ENCODE measurements at regions not wholly inside any gene's neighbourhood (a gene's known extent, or its start where the extent isn't known, plus 50 kb on each side); places are given as distances from the start of the nearest gene placed in this dataset.
"Not testable (repeated sequence)": the region's sequence is repeated elsewhere in the genome, so short reads cannot be mapped to it uniquely, and the experiment has no call there.

DNA sequence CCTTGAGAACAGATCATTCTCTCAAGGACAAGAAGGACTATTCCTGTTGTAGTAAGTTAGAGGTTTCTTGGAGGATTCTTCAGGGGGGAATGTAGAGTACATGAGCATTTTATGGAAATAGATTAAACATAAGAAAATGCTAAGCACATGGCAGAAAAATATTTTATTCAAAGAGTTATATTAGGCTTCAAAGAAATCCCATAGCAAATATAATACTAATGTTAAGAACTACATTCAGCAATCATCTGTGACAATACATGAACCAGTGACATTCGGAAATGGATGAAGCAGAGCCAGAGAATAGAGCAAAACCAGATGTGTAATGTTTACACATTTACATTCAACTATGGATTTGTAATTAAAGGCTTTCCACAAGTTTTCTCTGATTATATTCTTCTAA is 288.6 kb downstream of the NAF1 start:
- Histone ChIP-seq H3K4me1 (ENCODE audit: control insufficient read depth, insufficient read depth, low read length) (no peaks in the 10 kb centered on the region), H3K9me3 (ENCODE audit: control insufficient read depth, low read length) (peaks cover 8% of the 10 kb centered on the region), H3K36me3 (ENCODE audit: control insufficient read depth, insufficient read depth, low read length, severe bottlenecking) (no peaks in the 10 kb centered on the region), H3K4me3 (ENCODE audit: low read length) (no peak overlapping the region), H3K9ac (ENCODE audit: low read length) (no peak overlapping the region), H3K27me3 (replicated peaks; ENCODE audit: control insufficient read depth, insufficient read depth, low read length) (no peaks in the 10 kb centered on the region)
- no peak for DNase-seq (ENCODE audit: low read depth)

DNA sequence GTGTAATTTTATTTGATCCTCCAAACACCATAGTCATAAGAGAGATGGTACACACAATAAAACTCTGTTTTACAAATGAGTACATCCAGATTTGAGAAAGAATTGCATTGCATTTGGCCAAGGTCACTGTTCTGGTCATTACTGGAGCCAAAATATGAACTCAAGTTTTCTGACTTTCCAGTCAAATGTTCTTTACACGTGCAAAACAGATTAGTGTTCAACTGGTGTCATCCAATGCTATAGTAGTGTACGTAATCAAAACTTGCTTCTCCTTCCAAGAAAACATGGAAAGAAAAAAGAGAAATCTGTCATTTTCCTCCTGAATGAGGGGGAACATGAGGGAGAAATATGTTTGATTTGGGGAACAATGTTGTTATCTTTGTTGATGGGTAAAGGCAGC is 291.9 kb downstream of the NAF1 start:
- no peaks in the 10 kb centered on the region for H3K36me3 ChIP-seq (ENCODE audit: control insufficient read depth, insufficient read depth, low read length, severe bottlenecking)
- H3K27me3 ChIP-seq (replicated peaks; ENCODE audit: control insufficient read depth, insufficient read depth, low read length): no peaks in the 10 kb centered on the region

DNA sequence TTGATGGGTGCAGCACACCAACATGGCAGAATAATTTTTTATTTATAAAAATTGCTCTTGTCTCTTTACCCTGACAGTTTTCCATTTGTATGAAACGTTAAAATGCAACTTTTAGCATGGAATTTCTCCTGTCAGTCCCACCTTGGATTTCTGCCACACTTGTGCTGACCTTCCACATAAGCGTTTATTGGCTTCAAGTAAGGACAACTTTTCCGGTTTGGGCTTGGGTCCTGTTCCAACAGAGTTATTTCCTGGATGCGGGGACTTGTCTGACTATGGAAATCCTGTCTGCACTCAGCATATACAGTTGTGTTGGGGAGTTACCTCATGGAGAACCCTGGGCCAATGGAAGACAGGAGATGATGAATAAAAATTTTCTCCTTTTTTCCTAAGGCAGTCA is 294.7 kb downstream of the NAF1 start:
- H3K4me3 ChIP-seq (ENCODE audit: low read length): no peak overlapping the region
- H3K9ac ChIP-seq (ENCODE audit: low read length): no peak overlapping the region
- DNase-seq (ENCODE audit: low read depth): no peak

More for the DNA sequence above, 291.9 kb downstream of the NAF1 start:
- Histone ChIP-seq H3K4me1 (ENCODE audit: control insufficient read depth, insufficient read depth, low read length) (no peaks in the 10 kb centered on the region), H3K4me3 (ENCODE audit: low read length) (no peak overlapping the region), H3K9ac (ENCODE audit: low read length) (no peak overlapping the region), H3K9me3 (ENCODE audit: control insufficient read depth, low read length) (peaks cover 8% of the 10 kb centered on the region)
- no peak for DNase-seq (ENCODE audit: low read depth)

DNA sequence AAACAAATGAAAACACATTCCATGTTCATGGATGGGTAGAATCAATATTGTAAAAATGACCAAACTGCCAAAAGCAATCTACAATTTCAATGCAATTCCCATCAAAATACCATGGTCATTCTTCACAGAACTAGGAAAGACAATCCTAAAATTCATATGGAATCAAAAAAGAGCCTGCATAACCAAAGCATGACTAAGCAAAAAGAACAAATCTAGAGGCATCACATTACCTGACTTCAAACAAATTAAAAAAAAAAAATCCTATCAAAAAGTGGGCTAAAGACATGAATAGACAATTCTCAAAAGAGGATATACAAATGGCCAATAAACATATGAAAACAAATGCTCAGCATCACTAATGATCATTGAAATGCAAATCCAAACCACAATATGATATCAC is 297.5 kb downstream of the NAF1 start:
- H3K4me3 ChIP-seq (ENCODE audit: low read length): no peak overlapping the region
- H3K9me3 ChIP-seq (ENCODE audit: control insufficient read depth, low read length): peaks cover 4% of the 10 kb centered on the region
- no peak for DNase-seq (ENCODE audit: low read depth)
- no peaks in the 10 kb centered on the region for H3K36me3 ChIP-seq (ENCODE audit: control insufficient read depth, insufficient read depth, low read length, severe bottlenecking)
- H3K4me1 ChIP-seq (ENCODE audit: control insufficient read depth, insufficient read depth, low read length): no peaks in the 10 kb centered on the region
- no peak overlapping the region for H3K9ac ChIP-seq (ENCODE audit: low read length)
- H3K27me3 ChIP-seq (replicated peaks; ENCODE audit: control insufficient read depth, insufficient read depth, low read length): no peaks in the 10 kb centered on the region

More for the DNA sequence above, 294.7 kb downstream of the NAF1 start:
- no peaks in the 10 kb centered on the region for H3K4me1 ChIP-seq (ENCODE audit: control insufficient read depth, insufficient read depth, low read length)
- peaks cover 8% of the 10 kb centered on the region for H3K9me3 ChIP-seq (ENCODE audit: control insufficient read depth, low read length)
- no peaks in the 10 kb centered on the region for H3K36me3 ChIP-seq (ENCODE audit: control insufficient read depth, insufficient read depth, low read length, severe bottlenecking)
- no peaks in the 10 kb centered on the region for H3K27me3 ChIP-seq (replicated peaks; ENCODE audit: control insufficient read depth, insufficient read depth, low read length)

DNA sequence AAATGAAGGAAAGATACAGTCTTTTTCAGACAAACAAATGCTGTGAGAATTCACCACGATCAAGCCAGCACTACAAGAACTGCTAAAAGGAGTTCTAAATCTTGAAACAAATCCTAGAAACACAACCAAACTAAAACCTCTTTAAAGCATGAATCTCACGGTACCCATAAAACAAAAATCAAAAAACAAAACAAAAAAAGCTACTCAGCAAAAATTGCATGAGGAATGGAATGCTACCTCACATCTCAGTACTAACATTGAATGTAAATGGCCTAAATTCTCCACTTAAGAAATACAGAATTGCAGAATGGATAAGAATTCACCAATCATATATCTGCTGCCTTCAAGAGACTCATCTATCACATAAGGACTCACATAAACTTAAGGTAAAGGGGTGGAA is 300.1 kb downstream of the NAF1 start:
- Histone ChIP-seq H3K36me3 (ENCODE audit: control insufficient read depth, insufficient read depth, low read length, severe bottlenecking) (no peaks in the 10 kb centered on the region), H3K4me3 (ENCODE audit: low read length) (no peak overlapping the region), H3K9me3 (ENCODE audit: control insufficient read depth, low read length) (no peaks in the 10 kb centered on the region), H3K4me1 (ENCODE audit: control insufficient read depth, insufficient read depth, low read length) (no peaks in the 10 kb centered on the region), H3K27me3 (replicated peaks; ENCODE audit: control insufficient read depth, insufficient read depth, low read length) (no peaks in the 10 kb centered on the region), H3K9ac (ENCODE audit: low read length) (no peak overlapping the region)
- DNase-seq (ENCODE audit: low read depth): no peak

DNA sequence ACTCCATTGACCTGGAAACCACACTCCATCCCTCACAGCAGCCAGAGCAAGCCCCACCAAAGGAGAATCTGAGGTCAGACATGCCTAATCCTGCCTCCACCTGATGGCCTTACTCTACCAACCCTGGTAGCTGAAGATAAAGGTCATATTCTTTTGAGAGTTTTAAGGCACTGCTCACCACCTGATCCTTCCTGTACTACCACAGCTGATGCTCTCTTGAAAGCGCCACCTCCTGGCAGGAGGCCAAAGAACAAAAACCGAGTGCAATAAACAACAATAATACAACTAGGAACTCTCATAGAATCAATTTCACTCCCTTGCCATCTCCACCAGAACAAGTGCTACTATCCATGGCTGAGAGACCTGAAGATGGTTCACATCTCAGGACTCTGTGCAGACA is 301.6 kb downstream of the NAF1 start:
- Histone ChIP-seq H3K36me3 (ENCODE audit: control insufficient read depth, insufficient read depth, low read length, severe bottlenecking) (no peaks in the 10 kb centered on the region), H3K9ac (ENCODE audit: low read length) (no peak overlapping the region), H3K9me3 (ENCODE audit: control insufficient read depth, low read length) (no peaks in the 10 kb centered on the region), H3K4me1 (ENCODE audit: control insufficient read depth, insufficient read depth, low read length) (no peaks in the 10 kb centered on the region), H3K27me3 (replicated peaks; ENCODE audit: control insufficient read depth, insufficient read depth, low read length) (no peaks in the 10 kb centered on the region), H3K4me3 (ENCODE audit: low read length) (no peak overlapping the region)
- no peak for DNase-seq (ENCODE audit: low read depth)

DNA sequence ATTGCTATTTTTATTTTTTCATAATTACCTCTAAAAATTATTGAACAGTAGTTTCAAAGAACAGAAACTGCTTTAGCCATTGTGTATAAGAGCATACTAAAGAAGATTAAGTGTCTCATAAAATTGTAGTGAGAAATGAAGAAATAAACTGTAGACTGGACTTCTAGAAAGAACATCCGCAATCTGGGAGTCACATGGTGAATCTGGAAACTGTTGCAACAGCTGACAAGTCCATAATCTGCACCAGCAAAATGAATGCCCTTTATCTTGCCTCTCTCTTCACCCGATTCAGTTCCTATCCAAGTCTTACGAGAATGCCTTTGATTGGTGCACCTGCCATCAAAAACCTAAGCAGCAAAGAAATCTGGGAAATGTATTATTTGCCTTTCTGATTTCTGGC is 312.9 kb downstream of the NAF1 start:
- DNase-seq (ENCODE audit: low read depth): no peak
- Histone ChIP-seq H3K9ac (ENCODE audit: low read length) (no peak overlapping the region), H3K9me3 (ENCODE audit: control insufficient read depth, low read length) (no peaks in the 10 kb centered on the region), H3K4me1 (ENCODE audit: control insufficient read depth, insufficient read depth, low read length) (no peaks in the 10 kb centered on the region), H3K36me3 (ENCODE audit: control insufficient read depth, insufficient read depth, low read length, severe bottlenecking) (no peaks in the 10 kb centered on the region), H3K4me3 (ENCODE audit: low read length) (no peak overlapping the region), H3K27me3 (replicated peaks; ENCODE audit: control insufficient read depth, insufficient read depth, low read length) (no peaks in the 10 kb centered on the region)

DNA sequence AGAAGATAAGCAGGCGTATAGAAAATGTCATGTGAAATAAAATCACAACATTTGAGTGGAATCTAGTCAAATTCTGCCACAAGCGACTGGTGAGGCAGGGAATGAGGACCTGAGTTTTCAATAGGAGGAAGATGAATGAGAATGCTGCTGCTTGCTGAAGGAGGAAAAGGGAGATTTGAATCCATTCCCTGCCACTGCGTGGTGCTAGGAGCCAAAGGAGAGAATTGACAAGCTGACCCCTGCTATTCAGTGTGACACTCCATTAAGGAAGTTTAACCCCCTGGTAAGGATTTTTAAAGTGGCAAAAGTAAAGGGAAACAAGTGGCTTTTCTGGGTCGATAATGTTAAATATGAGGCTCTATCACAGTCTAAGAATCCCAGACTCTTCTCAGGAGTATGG is 314.0 kb downstream of the NAF1 start:
- no peaks in the 10 kb centered on the region for H3K9me3 ChIP-seq (ENCODE audit: control insufficient read depth, low read length)
- no peaks in the 10 kb centered on the region for H3K27me3 ChIP-seq (replicated peaks; ENCODE audit: control insufficient read depth, insufficient read depth, low read length)
- H3K9ac ChIP-seq (ENCODE audit: low read length): no peak overlapping the region
- no peak overlapping the region for H3K4me3 ChIP-seq (ENCODE audit: low read length)
- H3K36me3 ChIP-seq (ENCODE audit: control insufficient read depth, insufficient read depth, low read length, severe bottlenecking): no peaks in the 10 kb centered on the region
- H3K4me1 ChIP-seq (ENCODE audit: control insufficient read depth, insufficient read depth, low read length): no peaks in the 10 kb centered on the region
- no peak for DNase-seq (ENCODE audit: low read depth)

DNA sequence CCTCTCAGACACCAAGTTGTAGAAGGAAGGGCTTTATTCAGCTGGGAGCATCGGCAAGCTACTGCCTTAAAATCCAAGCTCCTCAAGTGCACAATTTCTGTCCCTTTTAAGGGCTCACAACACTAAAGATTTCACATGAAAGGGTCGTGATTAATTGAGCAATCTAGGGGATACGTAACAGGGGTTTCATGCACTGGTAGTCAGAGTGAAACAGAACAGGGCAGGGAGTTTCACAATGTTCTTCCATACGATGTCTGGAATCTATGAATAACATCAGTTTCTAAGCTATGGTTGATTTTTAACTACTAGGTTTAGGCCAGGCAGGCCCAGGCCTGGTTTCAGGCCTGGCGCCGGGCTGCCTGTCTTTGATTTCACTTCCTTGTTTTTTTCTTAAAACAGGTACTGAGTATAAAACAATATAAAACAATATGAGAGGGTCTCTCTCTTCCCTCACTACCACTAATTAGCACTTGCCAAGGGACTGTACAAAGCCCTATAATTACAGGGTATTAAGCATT is 315.4 kb downstream of the NAF1 start:
- not testable (repeated sequence) for H3K9me3 ChIP-seq (ENCODE audit: control insufficient read depth, low read length); H3K27me3 ChIP-seq (replicated peaks; ENCODE audit: control insufficient read depth, insufficient read depth, low read length); H3K4me3 ChIP-seq (ENCODE audit: low read length); DNase-seq (ENCODE audit: low read depth); H3K36me3 ChIP-seq (ENCODE audit: control insufficient read depth, insufficient read depth, low read length, severe bottlenecking); H3K9ac ChIP-seq (ENCODE audit: low read length); H3K4me1 ChIP-seq (ENCODE audit: control insufficient read depth, insufficient read depth, low read length)

DNA sequence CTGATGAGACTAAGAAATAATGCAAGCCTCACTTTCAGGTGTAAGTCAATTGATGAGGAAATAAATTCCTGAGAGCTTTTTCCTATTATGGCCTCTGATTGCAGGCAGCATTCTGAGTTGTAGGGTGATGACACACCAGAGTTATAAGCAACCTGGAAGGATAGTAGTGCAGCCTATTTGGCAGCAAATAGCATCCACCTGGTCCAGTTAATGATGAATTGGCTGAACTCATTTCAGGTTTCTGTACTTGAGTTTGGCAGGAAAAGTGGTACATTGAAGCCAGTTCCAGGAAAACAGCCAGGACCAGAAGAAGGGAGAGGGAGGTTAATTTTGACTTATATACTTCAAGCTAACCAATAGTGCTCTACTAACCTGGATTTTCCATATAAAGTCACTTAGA is 316.8 kb downstream of the NAF1 start:
- H3K27me3 ChIP-seq (replicated peaks; ENCODE audit: control insufficient read depth, insufficient read depth, low read length): no peaks in the 10 kb centered on the region
- no peaks in the 10 kb centered on the region for H3K4me1 ChIP-seq (ENCODE audit: control insufficient read depth, insufficient read depth, low read length)
- no peaks in the 10 kb centered on the region for H3K9me3 ChIP-seq (ENCODE audit: control insufficient read depth, low read length)
- no peak overlapping the region for H3K4me3 ChIP-seq (ENCODE audit: low read length)
- no peaks in the 10 kb centered on the region for H3K36me3 ChIP-seq (ENCODE audit: control insufficient read depth, insufficient read depth, low read length, severe bottlenecking)
- H3K9ac ChIP-seq (ENCODE audit: low read length): no peak overlapping the region
- DNase-seq (ENCODE audit: low read depth): no peak

DNA sequence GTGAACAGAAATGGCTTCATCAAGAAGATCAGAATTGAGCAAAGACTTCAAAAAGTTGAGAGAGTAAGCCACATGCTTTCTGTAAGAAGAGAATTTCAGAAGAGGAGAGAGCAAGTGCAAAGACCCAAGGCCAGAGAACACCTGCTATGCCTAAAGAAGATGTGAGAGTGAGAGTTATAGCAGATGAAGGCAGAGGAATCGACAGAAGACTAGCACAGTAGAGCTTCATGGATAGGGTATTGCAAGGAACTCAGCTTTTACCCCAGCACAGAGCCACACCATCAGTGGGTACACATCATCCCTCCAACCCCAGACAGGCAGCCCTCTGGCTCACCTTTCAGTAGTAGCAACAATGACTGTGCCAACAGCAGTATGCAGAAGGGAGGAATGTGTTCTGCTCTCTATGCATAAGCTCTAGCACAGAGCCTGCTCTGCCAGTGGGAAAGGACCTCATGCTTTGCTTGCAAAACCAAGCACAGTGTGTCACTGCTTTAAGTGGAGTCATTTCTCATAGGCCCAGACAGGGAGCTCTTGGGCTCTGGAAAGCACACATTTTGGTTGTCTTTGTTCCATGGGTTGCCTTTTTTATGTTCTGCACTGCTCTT is 318.6 kb downstream of the NAF1 start:
- Histone ChIP-seq H3K9ac (ENCODE audit: low read length) (no peak overlapping the region), H3K36me3 (ENCODE audit: control insufficient read depth, insufficient read depth, low read length, severe bottlenecking) (no peaks in the 10 kb centered on the region), H3K9me3 (ENCODE audit: control insufficient read depth, low read length) (no peaks in the 10 kb centered on the region), H3K4me3 (ENCODE audit: low read length) (no peak overlapping the region), H3K4me1 (ENCODE audit: control insufficient read depth, insufficient read depth, low read length) (no peaks in the 10 kb centered on the region), H3K27me3 (replicated peaks; ENCODE audit: control insufficient read depth, insufficient read depth, low read length) (no peaks in the 10 kb centered on the region)
- DNase-seq (ENCODE audit: low read depth): no peak

DNA sequence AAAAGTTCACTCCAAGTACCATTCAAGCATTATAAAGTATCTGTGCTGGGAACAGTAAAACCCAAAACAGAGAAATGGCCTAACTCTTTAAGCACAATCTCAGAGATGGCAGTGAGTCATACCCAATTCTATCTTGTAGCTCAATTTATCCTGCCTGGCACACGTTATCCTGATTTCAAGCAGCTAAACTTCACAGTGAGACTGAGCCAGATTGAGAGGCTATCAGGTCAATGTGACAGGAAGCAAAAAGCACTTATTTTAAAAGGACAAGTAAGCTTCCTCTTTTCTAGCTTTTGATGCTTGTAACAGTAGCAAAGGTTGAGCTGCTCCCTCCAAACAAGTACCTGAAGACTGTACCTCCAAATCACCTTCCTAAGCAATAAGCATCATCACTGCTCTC is 324.9 kb downstream of the NAF1 start:
- H3K4me3 ChIP-seq (ENCODE audit: low read length): no peak overlapping the region
- H3K9me3 ChIP-seq (ENCODE audit: control insufficient read depth, low read length): no peaks in the 10 kb centered on the region
- H3K9ac ChIP-seq (ENCODE audit: low read length): no peak overlapping the region
- H3K36me3 ChIP-seq (ENCODE audit: control insufficient read depth, insufficient read depth, low read length, severe bottlenecking): no peaks in the 10 kb centered on the region
- H3K27me3 ChIP-seq (replicated peaks; ENCODE audit: control insufficient read depth, insufficient read depth, low read length): no peaks in the 10 kb centered on the region
- no peak for DNase-seq (ENCODE audit: low read depth)
- no peaks in the 10 kb centered on the region for H3K4me1 ChIP-seq (ENCODE audit: control insufficient read depth, insufficient read depth, low read length)

Measured in adipocyte (in vitro differentiated cells).